ENCODE measurements at regions not wholly inside any gene's neighbourhood (a gene's known extent, or its start where the extent isn't known, plus 50 kb on each side); places are given as distances from the start of the nearest gene placed in this dataset.

GRCh38 chr13:40456397-40456953 lies 210.0 kb downstream of the FOXO1 start:
- Histone ChIP-seq H3K4me2 (ENCODE audit: low read depth, low read length, poor library complexity, severe bottlenecking) (no peak overlapping the region), H3K36me3 (ENCODE audit: low read length) (no peaks in the 10 kb centered on the region), H3K4me3 (ENCODE audit: insufficient read depth, low read length, poor library complexity, severe bottlenecking) (no peak overlapping the region), H3K27me3 (ENCODE audit: low read length) (no peaks in the 10 kb centered on the region), H3K27ac (ENCODE audit: low read depth, low read length) (no peak overlapping the region), H3K79me2 (ENCODE audit: insufficient read depth, low read length) (no peaks in the 10 kb centered on the region), H3F3A (ENCODE audit: insufficient read depth) (no peaks in the 10 kb centered on the region), H3K9me3 (ENCODE audit: insufficient read depth, low read length) (no peaks in the 10 kb centered on the region), H3K9me2 (replicated peaks; ENCODE audit: insufficient read depth, low read length) (no peaks in the 10 kb centered on the region), H4K20me1 (ENCODE audit: low read depth, low read length) (no peaks in the 10 kb centered on the region), H2AFZ (ENCODE audit: low read depth, low read length, severe bottlenecking) (no peak overlapping the region), H3K9ac (ENCODE audit: low read length) (no peak overlapping the region)
- TF ChIP-seq CTCF (IDR thresholded peaks at IDR 0.05; ENCODE audit: insufficient read depth, low read length, poor library complexity, severe bottlenecking) (no peak), EZH2phosphoT487 (conservative IDR thresholded peaks at IDR 0.05; ENCODE audit: low read length) (no peak)

GRCh38 chr13:40456979-40457553 lies 209.4 kb downstream of the FOXO1 start:
- no peaks in the 10 kb centered on the region for H4K20me1 ChIP-seq (ENCODE audit: low read depth, low read length)
- no peak overlapping the region for H3K4me2 ChIP-seq (ENCODE audit: low read depth, low read length, poor library complexity, severe bottlenecking)
- H3K27ac ChIP-seq (ENCODE audit: low read depth, low read length): no peak overlapping the region
- no peaks in the 10 kb centered on the region for H3K9me3 ChIP-seq (ENCODE audit: insufficient read depth, low read length)
- no peak overlapping the region for H3K4me3 ChIP-seq (ENCODE audit: insufficient read depth, low read length, poor library complexity, severe bottlenecking)
- H3K79me2 ChIP-seq (ENCODE audit: insufficient read depth, low read length): no peaks in the 10 kb centered on the region
- no peaks in the 10 kb centered on the region for H3K9me2 ChIP-seq (replicated peaks; ENCODE audit: insufficient read depth, low read length)
- H3F3A ChIP-seq (ENCODE audit: insufficient read depth): peaks cover 3% of the 10 kb centered on the region; the same call in 1 of the 2 replicates
- no peaks in the 10 kb centered on the region for H3K36me3 ChIP-seq (ENCODE audit: low read length)
- no peak for TF ChIP-seq EZH2phosphoT487 (conservative IDR thresholded peaks at IDR 0.05; ENCODE audit: low read length)
- no peak for TF ChIP-seq CTCF (IDR thresholded peaks at IDR 0.05; ENCODE audit: insufficient read depth, low read length, poor library complexity, severe bottlenecking)
- no peak overlapping the region for H3K9ac ChIP-seq (ENCODE audit: low read length)
- no peaks in the 10 kb centered on the region for H3K27me3 ChIP-seq (ENCODE audit: low read length)
- no peak overlapping the region for H2AFZ ChIP-seq (ENCODE audit: low read depth, low read length, severe bottlenecking)

GRCh38 chr13:40457929-40458719 lies 208.3 kb downstream of the FOXO1 start:
- H3F3A ChIP-seq (ENCODE audit: insufficient read depth): peaks cover 3% of the 10 kb centered on the region; the same call in 1 of the 2 replicates
- no peaks in the 10 kb centered on the region for H3K79me2 ChIP-seq (ENCODE audit: insufficient read depth, low read length)
- no peak overlapping the region for H3K9ac ChIP-seq (ENCODE audit: low read length)
- H4K20me1 ChIP-seq (ENCODE audit: low read depth, low read length): no peaks in the 10 kb centered on the region
- H3K4me2 ChIP-seq (ENCODE audit: low read depth, low read length, poor library complexity, severe bottlenecking): no peak overlapping the region
- no peak overlapping the region for H3K27ac ChIP-seq (ENCODE audit: low read depth, low read length)
- H3K4me3 ChIP-seq (ENCODE audit: insufficient read depth, low read length, poor library complexity, severe bottlenecking): no peak overlapping the region
- no peaks in the 10 kb centered on the region for H3K9me2 ChIP-seq (replicated peaks; ENCODE audit: insufficient read depth, low read length)
- H2AFZ ChIP-seq (ENCODE audit: low read depth, low read length, severe bottlenecking): no peak overlapping the region
- H3K27me3 ChIP-seq (ENCODE audit: low read length): no peaks in the 10 kb centered on the region
- H3K36me3 ChIP-seq (ENCODE audit: low read length): no peaks in the 10 kb centered on the region
- TF ChIP-seq CTCF (IDR thresholded peaks at IDR 0.05; ENCODE audit: insufficient read depth, low read length, poor library complexity, severe bottlenecking) (no peak), EZH2phosphoT487 (conservative IDR thresholded peaks at IDR 0.05; ENCODE audit: low read length) (no peak)
- no peaks in the 10 kb centered on the region for H3K9me3 ChIP-seq (ENCODE audit: insufficient read depth, low read length)

Data from SU-DHL-6 (cell line).